K562 (cell line): ENCODE measurements at regions not wholly inside any gene's neighbourhood (a gene's known extent, or its start where the extent isn't known, plus 50 kb on each side); places are given as distances from the start of the nearest gene placed in this dataset.

ENCODE experiments used
- ATAC-seq: fragments of 200-7000 bp; cut with Tn5 transposase; 3 replicates; pipeline ENCODE4 v1.9.1; 2020; ENCODE audit warnings: moderate library complexity
- BruUV-seq: library from RNA; stranded (reverse); fragments of 400-500 nt; replicated peaks from 2 replicates; lab custom pipeline; 2021; lab: Mats Ljungman, UMichigan
- CTCF ChIA-PET: fragments of 300-600 bp; formaldehyde crosslinking; extraction: SDS; loops from one replicate; lab custom pipeline; 2021; ENCODE audit warnings: low intra/inter-chr PET ratio; lab: Yijun Ruan, JAX
- POLR2A ChIA-PET: fragments of 300-600, 350-650 bp; sonication (Branson Sonifier 250); formaldehyde crosslinking; extraction: SDS; loops from one replicate; lab custom pipeline; 2021; ENCODE audit warnings: antibody characterized with exemption, inconsistent platforms; lab: Yijun Ruan, JAX
- DNase-seq, 4 experiments: peaks; one replicate each; pipeline versions ENCODE4 v3.0.0 to v3.0.0-alpha.2; 2011 to 2018; ENCODE audit warnings: low spot score in 3 of 4, mixed read lengths in 3 of 4; ENCODE audit errors: extremely low read depth in 1 of 4
- FAIRE-seq: peaks from 2 replicates; lab custom pipeline; 2011; peaks lifted over from hg19 to GRCh38; lab: Jason Lieb, UNC
- H2AFZ ChIP-seq: 2 replicates; pipeline ENCODE4 v1.6.0; 2011; ENCODE audit warnings: low read depth, low read length, control low read depth, inconsistent platforms
- H3K27ac ChIP-seq: fragments of 200-600 bp; 3 replicates; pipeline ENCODE4 v1.8.0; 2011; ENCODE audit warnings: low read depth, mild to moderate bottlenecking, control low read depth, inconsistent platforms, low read length, moderate library complexity, mixed read lengths; ENCODE audit errors: extremely low read depth
- H3K27me3 ChIP-seq, 2 experiments: fragments of 300-600 bp in 1 of 2; 2 replicates in 1 of 2; 3 replicates in 1 of 2; pipeline versions ENCODE4 v1.6.0 to v1.8.0; 2011; ENCODE audit warnings: inconsistent platforms in 2 of 2, low read length in 2 of 2, mild to moderate bottlenecking in 1 of 2, mixed read lengths in 1 of 2, moderate library complexity in 1 of 2; ENCODE audit not compliant: control insufficient read depth in 2 of 2, insufficient read depth in 2 of 2
- H3K36me3 ChIP-seq: fragments of 300-600 bp; 3 replicates; pipeline ENCODE4 v1.8.0; 2011; ENCODE audit warnings: mild to moderate bottlenecking, low read length, inconsistent platforms; ENCODE audit not compliant: control insufficient read depth, insufficient read depth
- H3K4me1 ChIP-seq, 2 experiments: fragments of 200-600 bp in 1 of 2; replicated peaks in 1 of 2; 2 replicates in 1 of 2; 3 replicates in 1 of 2; pipeline versions ENCODE4 v1.5.1 to v1.8.0; 2011; ENCODE audit warnings: inconsistent platforms in 2 of 2, low read length in 2 of 2, mild to moderate bottlenecking in 1 of 2, mixed read lengths in 1 of 2, moderate library complexity in 1 of 2; ENCODE audit not compliant: control insufficient read depth in 2 of 2, insufficient read depth in 2 of 2
- H3K4me2 ChIP-seq: 2 replicates; pipeline ENCODE4 v1.6.1; 2011; ENCODE audit warnings: low read length, control low read depth, inconsistent platforms, mixed read lengths; ENCODE audit not compliant: insufficient read depth
- H3K4me3 ChIP-seq: fragments of 200-600 bp; sonication (generic), shearing (Covaris generic); 2 replicates; pipeline ENCODE4 v1.5.1; 2016; ENCODE audit warnings: control low read depth, inconsistent platforms
- H3K79me2 ChIP-seq: fragments of 200-600 bp; 3 replicates; pipeline ENCODE4 v1.8.0; 2011; ENCODE audit warnings: low read length, inconsistent platforms; ENCODE audit not compliant: control insufficient read depth, insufficient read depth
- H3K9ac ChIP-seq, 2 experiments: 2 replicates each; pipeline versions ENCODE4 v1.6.0 to v1.6.1; 2011; ENCODE audit warnings: low read depth in 2 of 2, low read length in 2 of 2, control low read depth in 1 of 2, inconsistent platforms in 1 of 2, mild to moderate bottlenecking in 1 of 2, mixed read lengths in 1 of 2; ENCODE audit not compliant: insufficient read depth in 1 of 2
- H3K9me1 ChIP-seq: one replicate; pipeline ENCODE4 v1.6.0; 2011; ENCODE audit warnings: inconsistent platforms, mild to moderate bottlenecking, low read length, moderate library complexity; ENCODE audit not compliant: control insufficient read depth, insufficient read depth
- H3K9me3 ChIP-seq: replicated peaks from 2 replicates; pipeline ENCODE4 v1.5.1; 2011; ENCODE audit warnings: low read depth, low read length, inconsistent platforms; ENCODE audit not compliant: control insufficient read depth, insufficient read depth
- H4K20me1 ChIP-seq: replicated peaks from 2 replicates; pipeline ENCODE4 v1.6.1; 2011; ENCODE audit warnings: low read length, inconsistent platforms, mixed read lengths; ENCODE audit not compliant: control insufficient read depth, insufficient read depth
- E2F3 ChIP-seq: fragments of 250-450 bp; sonication (Bioruptor Pico); IDR thresholded peaks from 2 replicates; pipeline ENCODE4 v1.4.0; 2020; ENCODE audit warnings: mild to moderate bottlenecking
- GTF2A2 ChIP-seq: IDR thresholded peaks from 2 replicates; pipeline ENCODE4 v1.6.1; 2016; ENCODE audit warnings: mild to moderate bottlenecking, missing genetic modification characterization, missing compliant biosample characterization
- MBD2 ChIP-seq: sonication (generic); IDR thresholded peaks from 2 replicates; pipeline ENCODE4 v1.6.1; 2016; ENCODE audit warnings: low read depth, borderline replicate concordance
- MTA1 ChIP-seq: fragments of 450-650 bp; IDR thresholded peaks from 2 replicates; pipeline ENCODE4 v1.6.1; 2017; ENCODE audit warnings: borderline replicate concordance
- NFYB ChIP-seq: IDR thresholded peaks from 2 replicates; pipeline ENCODE4 v1.6.1; 2011; ENCODE audit warnings: mild to moderate bottlenecking, moderate library complexity; ENCODE audit not compliant: insufficient read length; ENCODE audit errors: extremely low read depth
- NUFIP1 ChIP-seq: fragments of 450-650 bp; IDR thresholded peaks from 2 replicates; pipeline ENCODE4 v1.6.1; 2018; ENCODE audit not compliant: partially characterized antibody
- PHB ChIP-seq: fragments of 250-450 bp; sonication (Bioruptor Pico); IDR thresholded peaks from 2 replicates; pipeline ENCODE4 v1.5.0; 2021
- SMAD2 ChIP-seq: fragments of 150-350 bp; IDR thresholded peaks from 2 replicates; pipeline ENCODE4 v1.6.1; 2014; ENCODE audit warnings: low read depth, mild to moderate bottlenecking, low read length
- TCF7L2 ChIP-seq: fragments of 150-350 bp; IDR thresholded peaks from 2 replicates; pipeline ENCODE4 v1.6.1; 2016; ENCODE audit warnings: low read depth, mild to moderate bottlenecking, low read length, moderate library complexity
- U2AF2 ChIP-seq: fragments of 200-400 bp; formaldehyde crosslinking; optimal IDR thresholded peaks from 2 replicates; pipeline ENCODE3; 2017; ENCODE audit warnings: low read depth, mild to moderate bottlenecking, low read length
- ZNF263 ChIP-seq: sonication (generic); formaldehyde crosslinking; IDR thresholded peaks from 2 replicates; pipeline ENCODE4 v1.8.0; 2022; ENCODE audit warnings: mild to moderate bottlenecking, missing genetic modification reagents, borderline replicate concordance
- ZNF280A ChIP-seq: fragments of 450-650 bp; IDR thresholded peaks from 2 replicates; pipeline ENCODE4 v1.6.1; 2018; ENCODE audit warnings: mild to moderate bottlenecking, low read depth; ENCODE audit not compliant: partially characterized antibody
- WGBS: fragments of 100-300 bp; shearing (Covaris generic); methylation state at CpG from one replicate; pipeline ENCODE4 v1.1.6; 2016; ENCODE audit warnings: low coverage, mixed read lengths; ENCODE audit not compliant: insufficient coverage; ENCODE audit errors: missing lambda C conversion rate; 5-methylcytosine and 5-hydroxymethylcytosine counted together
- in situ Hi-C: fragments of 300-500 bp; cut with MboI; formaldehyde crosslinking; loops from 4 replicates; pipeline ENCODE4 v1.15.0; 2018; ENCODE audit warnings: inconsistent platforms, mixed read lengths
- intact Hi-C: fragments of 100-400 bp; cut with micrococcal nuclease; formaldehyde crosslinking; loops from 2 replicates; pipeline ENCODE4 v1.14.2; 2022
- TF ChIP-seq, protein P1 (sequence below): fragments of 250-450 bp; sonication (Bioruptor Pico); IDR thresholded peaks from 2 replicates; pipeline ENCODE4 v1.5.0; 2022; ENCODE audit warnings: mild to moderate bottlenecking
- TF ChIP-seq, protein P2 (sequence below), 2 experiments: fragments of 200-800 bp in 1 of 2; sonication (Bioruptor generic) in 1 of 2; sonication (generic) in 1 of 2; formaldehyde crosslinking in 1 of 2; IDR thresholded peaks in 1 of 2; conservative IDR thresholded peaks in 1 of 2; 2 replicates each; pipeline versions ENCODE4 v1.5.0 to v1.6.1; 2016 to 2020; ENCODE audit warnings: missing compliant biosample characterization in 1 of 2, missing genetic modification characterization in 1 of 2, missing genetic modification reagents in 1 of 2
- TF ChIP-seq, protein P3 (sequence below): fragments of 250-450 bp; sonication (Bioruptor Pico); IDR thresholded peaks from 2 replicates; pipeline ENCODE4 v1.4.0; 2020; ENCODE audit warnings: mild to moderate bottlenecking, moderate library complexity

- Histone ChIP-seq H3K4me2 (no peak overlapping the region), H2AFZ (no peak overlapping the region), H3K27ac (no peak overlapping the region), H4K20me1 (no peaks in the 10 kb centered on the region), H3K9me3 (no peaks in the 10 kb centered on the region), H3K4me3 (no peak overlapping the region), H3K36me3 (no peaks in the 10 kb centered on the region), H3K9me1 (no peaks in the 10 kb centered on the region), H3K9ac (no peak overlapping the region), H3K4me1 (no peaks in the 10 kb centered on the region), H3K27me3 (no peaks in the 10 kb centered on the region), H3K79me2 (no peaks in the 10 kb centered on the region)
- TF ChIP-seq MBD2 = no peak
- TF ChIP-seq E2F3 (CRISPR knock-in tag) = no peak
- TF ChIP-seq MTA1 = no peak
- TF ChIP-seq PHB (CRISPR knock-in tag) = no peak
- no peak for TF ChIP-seq NFYB
- TF ChIP-seq SMAD2 = no peak
- TF ChIP-seq U2AF2 = no peak
- TF ChIP-seq, protein P1, sequence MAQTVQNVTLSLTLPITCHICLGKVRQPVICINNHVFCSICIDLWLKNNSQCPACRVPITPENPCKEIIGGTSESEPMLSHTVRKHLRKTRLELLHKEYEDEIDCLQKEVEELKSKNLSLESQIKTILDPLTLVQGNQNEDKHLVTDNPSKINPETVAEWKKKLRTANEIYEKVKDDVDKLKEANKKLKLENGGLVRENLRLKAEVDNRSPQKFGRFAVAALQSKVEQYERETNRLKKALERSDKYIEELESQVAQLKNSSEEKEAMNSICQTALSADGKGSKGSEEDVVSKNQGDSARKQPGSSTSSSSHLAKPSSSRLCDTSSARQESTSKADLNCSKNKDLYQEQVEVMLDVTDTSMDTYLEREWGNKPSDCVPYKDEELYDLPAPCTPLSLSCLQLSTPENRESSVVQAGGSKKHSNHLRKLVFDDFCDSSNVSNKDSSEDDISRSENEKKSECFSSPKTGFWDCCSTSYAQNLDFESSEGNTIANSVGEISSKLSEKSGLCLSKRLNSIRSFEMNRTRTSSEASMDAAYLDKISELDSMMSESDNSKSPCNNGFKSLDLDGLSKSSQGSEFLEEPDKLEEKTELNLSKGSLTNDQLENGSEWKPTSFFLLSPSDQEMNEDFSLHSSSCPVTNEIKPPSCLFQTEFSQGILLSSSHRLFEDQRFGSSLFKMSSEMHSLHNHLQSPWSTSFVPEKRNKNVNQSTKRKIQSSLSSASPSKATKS (CRISPR knock-in tag) = no peak
- no peak for TF ChIP-seq TCF7L2
- no peak for TF ChIP-seq GTF2A2
- TF ChIP-seq, protein P2, sequence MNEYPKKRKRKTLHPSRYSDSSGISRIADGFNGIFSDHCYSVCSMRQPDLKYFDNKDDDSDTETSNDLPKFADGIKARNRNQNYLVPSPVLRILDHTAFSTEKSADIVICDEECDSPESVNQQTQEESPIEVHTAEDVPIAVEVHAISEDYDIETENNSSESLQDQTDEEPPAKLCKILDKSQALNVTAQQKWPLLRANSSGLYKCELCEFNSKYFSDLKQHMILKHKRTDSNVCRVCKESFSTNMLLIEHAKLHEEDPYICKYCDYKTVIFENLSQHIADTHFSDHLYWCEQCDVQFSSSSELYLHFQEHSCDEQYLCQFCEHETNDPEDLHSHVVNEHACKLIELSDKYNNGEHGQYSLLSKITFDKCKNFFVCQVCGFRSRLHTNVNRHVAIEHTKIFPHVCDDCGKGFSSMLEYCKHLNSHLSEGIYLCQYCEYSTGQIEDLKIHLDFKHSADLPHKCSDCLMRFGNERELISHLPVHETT (CRISPR knock-in tag; conservative IDR thresholded peaks at IDR 0.05 in 1 of 2, IDR thresholded peaks at IDR 0.05 in 1 of 2) = no peak
- TF ChIP-seq ZNF280A = no peak
- no peak for TF ChIP-seq NUFIP1
- TF ChIP-seq ZNF263 (CRISPR knock-in tag) = no peak
- TF ChIP-seq, protein P3, sequence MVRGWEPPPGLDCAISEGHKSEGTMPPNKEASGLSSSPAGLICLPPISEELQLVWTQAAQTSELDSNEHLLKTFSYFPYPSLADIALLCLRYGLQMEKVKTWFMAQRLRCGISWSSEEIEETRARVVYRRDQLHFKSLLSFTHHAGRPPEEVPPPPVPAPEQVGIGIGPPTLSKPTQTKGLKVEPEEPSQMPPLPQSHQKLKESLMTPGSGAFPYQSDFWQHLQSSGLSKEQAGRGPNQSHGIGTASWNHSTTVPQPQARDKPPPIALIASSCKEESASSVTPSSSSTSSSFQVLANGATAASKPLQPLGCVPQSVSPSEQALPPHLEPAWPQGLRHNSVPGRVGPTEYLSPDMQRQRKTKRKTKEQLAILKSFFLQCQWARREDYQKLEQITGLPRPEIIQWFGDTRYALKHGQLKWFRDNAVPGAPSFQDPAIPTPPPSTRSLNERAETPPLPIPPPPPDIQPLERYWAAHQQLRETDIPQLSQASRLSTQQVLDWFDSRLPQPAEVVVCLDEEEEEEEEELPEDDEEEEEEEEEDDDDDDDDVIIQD (CRISPR knock-in tag) = no peak
- ATAC-seq = no peak
- ChIA-PET POLR2A (no interaction called here), CTCF (no interaction called here)
- no peak for DNase-seq
- WGBS = 0% methylated on average over 1 of the region's 1 CpG
- intact Hi-C loops = no loop called here
- in situ Hi-C loops = no loop called here
- no TSS peak for BruUV-seq
- no peak for FAIRE-seq
Measured at GRCh38 chr4:30953799-30954198, 233.6 kb downstream of the PCDH7 start.
